Tibial nerve (tissue), 3 donors: ENCODE measurements at regions not wholly inside any gene's neighbourhood (a gene's known extent, or its start where the extent isn't known, plus 50 kb on each side); places are given as distances from the start of the nearest gene placed in this dataset.
"Not testable (repeated sequence)": the region's sequence is repeated elsewhere in the genome, so short reads cannot be mapped to it uniquely, and the experiment has no call there.

Experiments used
- POLR2A ChIP-seq, 2 donors: fragments of 450-650 bp; IDR thresholded peaks; one replicate each; pipeline ENCODE4 v1.6.1; 2017; ENCODE audit warnings: antibody characterized with exemption in 2 of 2, mild to moderate bottlenecking in 2 of 2, moderate library complexity in 2 of 2
- TF ChIP-seq, protein P1 (sequence below), 5 experiments: fragments of 200-600 bp in 3 of 5; fragments of 450-650 bp in 2 of 5; sonication (generic) in 3 of 5; IDR thresholded peaks; one replicate each; pipeline ENCODE4 v1.5.1; 2016 to 2019; ENCODE audit warnings: antibody characterized with exemption in 5 of 5, mild to moderate bottlenecking in 3 of 5, moderate library complexity in 2 of 5

DNA sequence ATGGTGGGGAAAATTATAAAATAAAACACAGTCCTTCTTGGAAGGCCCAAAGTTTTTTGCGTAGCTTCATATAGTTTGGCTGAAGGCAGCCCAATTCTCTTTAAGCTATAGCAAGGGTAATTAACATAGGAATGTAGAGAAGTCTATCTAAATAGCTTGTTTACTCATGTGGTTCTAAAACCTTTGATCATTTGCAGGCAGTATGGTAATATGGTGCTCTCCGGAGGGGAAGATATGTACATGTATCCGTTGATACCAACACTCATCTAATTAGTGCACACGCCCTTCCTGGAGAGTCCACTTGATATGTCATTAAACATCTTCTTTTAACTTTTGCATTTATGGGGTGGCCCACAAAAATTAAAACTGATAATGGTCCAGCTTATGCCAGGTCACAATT, 1207.7 kb upstream of the PABPC4L start:
- not testable (repeated sequence) for TF ChIP-seq POLR2A (IDR thresholded peaks at IDR 0.05)
- TF ChIP-seq, protein P1, sequence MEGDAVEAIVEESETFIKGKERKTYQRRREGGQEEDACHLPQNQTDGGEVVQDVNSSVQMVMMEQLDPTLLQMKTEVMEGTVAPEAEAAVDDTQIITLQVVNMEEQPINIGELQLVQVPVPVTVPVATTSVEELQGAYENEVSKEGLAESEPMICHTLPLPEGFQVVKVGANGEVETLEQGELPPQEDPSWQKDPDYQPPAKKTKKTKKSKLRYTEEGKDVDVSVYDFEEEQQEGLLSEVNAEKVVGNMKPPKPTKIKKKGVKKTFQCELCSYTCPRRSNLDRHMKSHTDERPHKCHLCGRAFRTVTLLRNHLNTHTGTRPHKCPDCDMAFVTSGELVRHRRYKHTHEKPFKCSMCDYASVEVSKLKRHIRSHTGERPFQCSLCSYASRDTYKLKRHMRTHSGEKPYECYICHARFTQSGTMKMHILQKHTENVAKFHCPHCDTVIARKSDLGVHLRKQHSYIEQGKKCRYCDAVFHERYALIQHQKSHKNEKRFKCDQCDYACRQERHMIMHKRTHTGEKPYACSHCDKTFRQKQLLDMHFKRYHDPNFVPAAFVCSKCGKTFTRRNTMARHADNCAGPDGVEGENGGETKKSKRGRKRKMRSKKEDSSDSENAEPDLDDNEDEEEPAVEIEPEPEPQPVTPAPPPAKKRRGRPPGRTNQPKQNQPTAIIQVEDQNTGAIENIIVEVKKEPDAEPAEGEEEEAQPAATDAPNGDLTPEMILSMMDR (IDR thresholded peaks at IDR 0.05): not testable (repeated sequence)
